GM23338 (cell line): ENCODE measurements at regions not wholly inside any gene's neighbourhood (a gene's known extent, or its start where the extent isn't known, plus 50 kb on each side); places are given as distances from the start of the nearest gene placed in this dataset.

Experiments used
- ATAC-seq: fragments of 200-7000 bp; cut with Tn5 transposase; 3 replicates; pipeline ENCODE4 v1.9.1; 2020
- DNase-seq: peaks from one replicate; pipeline ENCODE4 v3.0.0-alpha.2; 2015; ENCODE audit warnings: low spot score
- H2AFZ ChIP-seq: fragments of 200-600 bp; sonication (generic); 2 replicates; pipeline ENCODE4 v1.8.0; 2016; ENCODE audit warnings: antibody characterized with exemption, mild to moderate bottlenecking, moderate library complexity
- H3F3A ChIP-seq: fragments of 200-600 bp; sonication (generic); replicated peaks from 2 replicates; pipeline ENCODE4 v1.8.0; 2017; ENCODE audit warnings: antibody characterized with exemption, mixed run types, low read depth
- H3K27ac ChIP-seq: fragments of 200-600 bp; sonication (generic); 2 replicates; pipeline ENCODE4 v1.6.1; 2016; ENCODE audit warnings: low read depth
- H3K27me3 ChIP-seq: fragments of 200-600 bp; sonication (generic); 2 replicates; pipeline ENCODE4 v1.8.0; 2016; ENCODE audit warnings: mild to moderate bottlenecking, mixed run types, moderate library complexity; ENCODE audit not compliant: insufficient read depth
- H3K36me3 ChIP-seq: fragments of 200-600 bp; sonication (generic); 2 replicates; pipeline ENCODE4 v1.8.0; 2016; ENCODE audit warnings: mild to moderate bottlenecking; ENCODE audit not compliant: insufficient read depth
- H3K4me1 ChIP-seq: fragments of 200-600 bp; sonication (generic); 2 replicates; pipeline ENCODE4 v1.8.0; 2016; ENCODE audit warnings: mild to moderate bottlenecking, moderate library complexity; ENCODE audit not compliant: insufficient read depth
- H3K4me2 ChIP-seq: fragments of 200-600 bp; sonication (generic); 2 replicates; pipeline ENCODE4 v1.7.1; 2017; ENCODE audit warnings: mixed run types
- H3K4me3 ChIP-seq: fragments of 200-600 bp; sonication (generic); 2 replicates; pipeline ENCODE4 v1.6.1; 2016; ENCODE audit warnings: mixed run types
- H3K79me2 ChIP-seq: fragments of 200-600 bp; sonication (generic); replicated peaks from 2 replicates; pipeline ENCODE4 v1.8.0; 2017; ENCODE audit warnings: mild to moderate bottlenecking; ENCODE audit not compliant: insufficient read depth
- H3K9me2 ChIP-seq: fragments of 200-600 bp; sonication (generic); 2 replicates; pipeline ENCODE4 v1.8.0; 2017; ENCODE audit not compliant: insufficient read depth
- H4K20me1 ChIP-seq: fragments of 200-600 bp; sonication (generic); replicated peaks from 2 replicates; pipeline ENCODE4 v1.8.0; 2017; ENCODE audit warnings: mild to moderate bottlenecking; ENCODE audit not compliant: insufficient read depth
- H3K27ac Mint-ChIP-seq: 2 replicates; pipeline ENCODE4 v1.8.0; 2020; ENCODE audit warnings: inconsistent platforms, mild to moderate bottlenecking, moderate library complexity, mixed read lengths
- H3K27me3 Mint-ChIP-seq: 3 replicates; pipeline ENCODE4 v1.8.0; 2022; ENCODE audit warnings: low read depth, mild to moderate bottlenecking, moderate library complexity, mixed read lengths, inconsistent platforms; ENCODE audit not compliant: insufficient read depth, poor library complexity
- H3K36me3 Mint-ChIP-seq: 3 replicates; pipeline ENCODE4 v1.8.0; 2021; ENCODE audit warnings: low read depth, mild to moderate bottlenecking, inconsistent platforms, moderate library complexity, mixed read lengths
- H3K4me1 Mint-ChIP-seq: 3 replicates; pipeline ENCODE4 v1.8.0; 2020; ENCODE audit warnings: mild to moderate bottlenecking, inconsistent platforms, mixed read lengths
- H3K4me3 Mint-ChIP-seq: 3 replicates; pipeline ENCODE4 v1.8.0; 2021; ENCODE audit warnings: moderate library complexity, mild to moderate bottlenecking, inconsistent platforms, mixed read lengths
- H3K9me3 Mint-ChIP-seq: 3 replicates; pipeline ENCODE4 v1.8.0; 2020; ENCODE audit warnings: moderate library complexity, mild to moderate bottlenecking, inconsistent platforms, mixed read lengths
- CREB1 ChIP-seq: fragments of 250-450 bp; sonication (Bioruptor Pico); IDR thresholded peaks from 2 replicates; pipeline ENCODE4 v1.5.0; 2020; ENCODE audit warnings: low read depth, mild to moderate bottlenecking, moderate library complexity
- EZH2 ChIP-seq: fragments of 200-600 bp; sonication (generic); IDR thresholded peaks from one replicate; pipeline ENCODE4 v1.8.0; 2017; ENCODE audit warnings: antibody characterized with exemption, mild to moderate bottlenecking, low read depth; ENCODE audit not compliant: unreplicated experiment
- EZH2phosphoT487 ChIP-seq: fragments of 200-600 bp; sonication (generic); IDR thresholded peaks from one replicate; pipeline ENCODE4 v1.8.1; 2018; ENCODE audit warnings: antibody characterized with exemption; ENCODE audit not compliant: unreplicated experiment
- JUNB ChIP-seq: IDR thresholded peaks from one replicate; pipeline ENCODE4 v1.6.1; 2016; ENCODE audit warnings: antibody characterized with exemption; ENCODE audit not compliant: unreplicated experiment
- NANOG ChIP-seq: IDR thresholded peaks from 2 replicates; pipeline ENCODE4 v1.6.1; 2016; ENCODE audit warnings: antibody characterized with exemption, borderline replicate concordance
- POLR2AphosphoS5 ChIP-seq: IDR thresholded peaks from 2 replicates; pipeline ENCODE4 v1.6.1; 2016; ENCODE audit warnings: antibody characterized with exemption, low read depth
- STAT1 ChIP-seq: IDR thresholded peaks from one replicate; pipeline ENCODE4 v1.6.1; 2016; ENCODE audit warnings: antibody characterized with exemption; ENCODE audit not compliant: unreplicated experiment
- ZNF114 ChIP-seq: fragments of 250-450 bp; sonication (Bioruptor Pico); IDR thresholded peaks from 2 replicates; pipeline ENCODE4 v1.5.0; 2020; ENCODE audit warnings: mild to moderate bottlenecking, moderate library complexity
- ZNF331 ChIP-seq: fragments of 250-450 bp; sonication (Bioruptor Pico); IDR thresholded peaks from 2 replicates; pipeline ENCODE4 v1.5.0; 2020; ENCODE audit warnings: low read depth, mild to moderate bottlenecking, moderate library complexity
- TF ChIP-seq, protein P1 (sequence below), 2 experiments: fragments of 200-600 bp in 1 of 2; sonication (generic) in 1 of 2; conservative IDR thresholded peaks; 2 replicates each; pipeline versions ENCODE4 v1.5.1 to v1.6.1; 2016 to 2017; ENCODE audit warnings: antibody characterized with exemption in 2 of 2, low read depth in 2 of 2, mild to moderate bottlenecking in 2 of 2, moderate library complexity in 1 of 2
- TF ChIP-seq, protein P2 (sequence below): IDR thresholded peaks from 2 replicates; pipeline ENCODE4 v1.6.1; 2016; ENCODE audit warnings: antibody characterized with exemption
- TF ChIP-seq, protein P3 (sequence below): fragments of 250-450 bp; sonication (Bioruptor Pico); IDR thresholded peaks from 2 replicates; pipeline ENCODE4 v1.5.0; 2020; ENCODE audit warnings: mild to moderate bottlenecking, moderate library complexity
- TF ChIP-seq, protein P4 (sequence below): IDR thresholded peaks from one replicate; pipeline ENCODE4 v1.6.1; 2018; ENCODE audit warnings: antibody characterized with exemption; ENCODE audit not compliant: unreplicated experiment

DNA sequence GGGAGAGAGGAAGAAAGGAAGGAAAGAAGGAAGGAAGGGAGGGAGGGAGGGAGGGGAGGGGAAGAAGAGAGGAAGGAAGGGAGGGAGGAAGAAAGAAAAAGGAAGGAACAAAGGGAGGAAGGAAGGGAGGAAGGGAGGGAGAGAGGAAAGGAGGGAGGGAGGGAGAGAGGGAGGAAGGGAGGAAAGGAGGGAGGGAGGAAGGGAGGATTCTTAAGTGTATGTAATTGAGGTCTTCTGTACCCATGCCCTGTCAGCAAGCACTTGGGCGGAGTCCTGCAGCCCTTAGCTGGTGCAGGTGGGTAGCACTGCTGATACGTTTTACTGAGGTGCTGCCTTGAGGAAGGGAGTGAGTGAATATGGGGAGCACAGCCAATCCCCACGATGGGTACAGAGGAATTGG, 56.9 kb upstream of the RASD2 start:
- H3K4me3 Mint-ChIP-seq = no peak overlapping the region
- H3K4me2 ChIP-seq = no peak overlapping the region
- H3K36me3 ChIP-seq = no peaks in the 10 kb centered on the region
- H3K27ac ChIP-seq = no peak overlapping the region
- no peaks in the 10 kb centered on the region; the same call in 1 of the 2 replicates for H4K20me1 ChIP-seq
- 0 out of 3 replicates have a peak, but pooled peaks cover 2% of the 10 kb centered on the region for H3K4me1 Mint-ChIP-seq
- H3K36me3 Mint-ChIP-seq = no peaks in the 10 kb centered on the region; the same call in 2 of the 3 replicates
- no peak overlapping the region for H3K27ac Mint-ChIP-seq
- TF ChIP-seq STAT1 (no peak), JUNB (no peak), POLR2AphosphoS5 (no peak), CREB1 (CRISPR knock-in tag) (no peak), EZH2 (no peak), ZNF331 (CRISPR knock-in tag) (no peak), ZNF114 (CRISPR knock-in tag) (no peak), EZH2phosphoT487 (no peak), NANOG (no peak)
- TF ChIP-seq, protein P1, sequence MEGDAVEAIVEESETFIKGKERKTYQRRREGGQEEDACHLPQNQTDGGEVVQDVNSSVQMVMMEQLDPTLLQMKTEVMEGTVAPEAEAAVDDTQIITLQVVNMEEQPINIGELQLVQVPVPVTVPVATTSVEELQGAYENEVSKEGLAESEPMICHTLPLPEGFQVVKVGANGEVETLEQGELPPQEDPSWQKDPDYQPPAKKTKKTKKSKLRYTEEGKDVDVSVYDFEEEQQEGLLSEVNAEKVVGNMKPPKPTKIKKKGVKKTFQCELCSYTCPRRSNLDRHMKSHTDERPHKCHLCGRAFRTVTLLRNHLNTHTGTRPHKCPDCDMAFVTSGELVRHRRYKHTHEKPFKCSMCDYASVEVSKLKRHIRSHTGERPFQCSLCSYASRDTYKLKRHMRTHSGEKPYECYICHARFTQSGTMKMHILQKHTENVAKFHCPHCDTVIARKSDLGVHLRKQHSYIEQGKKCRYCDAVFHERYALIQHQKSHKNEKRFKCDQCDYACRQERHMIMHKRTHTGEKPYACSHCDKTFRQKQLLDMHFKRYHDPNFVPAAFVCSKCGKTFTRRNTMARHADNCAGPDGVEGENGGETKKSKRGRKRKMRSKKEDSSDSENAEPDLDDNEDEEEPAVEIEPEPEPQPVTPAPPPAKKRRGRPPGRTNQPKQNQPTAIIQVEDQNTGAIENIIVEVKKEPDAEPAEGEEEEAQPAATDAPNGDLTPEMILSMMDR (conservative IDR thresholded peaks at IDR 0.05; ENCODE audit: low read depth in 2 of 2) = no peak
- TF ChIP-seq, protein P2, sequence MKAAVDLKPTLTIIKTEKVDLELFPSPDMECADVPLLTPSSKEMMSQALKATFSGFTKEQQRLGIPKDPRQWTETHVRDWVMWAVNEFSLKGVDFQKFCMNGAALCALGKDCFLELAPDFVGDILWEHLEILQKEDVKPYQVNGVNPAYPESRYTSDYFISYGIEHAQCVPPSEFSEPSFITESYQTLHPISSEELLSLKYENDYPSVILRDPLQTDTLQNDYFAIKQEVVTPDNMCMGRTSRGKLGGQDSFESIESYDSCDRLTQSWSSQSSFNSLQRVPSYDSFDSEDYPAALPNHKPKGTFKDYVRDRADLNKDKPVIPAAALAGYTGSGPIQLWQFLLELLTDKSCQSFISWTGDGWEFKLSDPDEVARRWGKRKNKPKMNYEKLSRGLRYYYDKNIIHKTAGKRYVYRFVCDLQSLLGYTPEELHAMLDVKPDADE = no peak
- TF ChIP-seq, protein P3, sequence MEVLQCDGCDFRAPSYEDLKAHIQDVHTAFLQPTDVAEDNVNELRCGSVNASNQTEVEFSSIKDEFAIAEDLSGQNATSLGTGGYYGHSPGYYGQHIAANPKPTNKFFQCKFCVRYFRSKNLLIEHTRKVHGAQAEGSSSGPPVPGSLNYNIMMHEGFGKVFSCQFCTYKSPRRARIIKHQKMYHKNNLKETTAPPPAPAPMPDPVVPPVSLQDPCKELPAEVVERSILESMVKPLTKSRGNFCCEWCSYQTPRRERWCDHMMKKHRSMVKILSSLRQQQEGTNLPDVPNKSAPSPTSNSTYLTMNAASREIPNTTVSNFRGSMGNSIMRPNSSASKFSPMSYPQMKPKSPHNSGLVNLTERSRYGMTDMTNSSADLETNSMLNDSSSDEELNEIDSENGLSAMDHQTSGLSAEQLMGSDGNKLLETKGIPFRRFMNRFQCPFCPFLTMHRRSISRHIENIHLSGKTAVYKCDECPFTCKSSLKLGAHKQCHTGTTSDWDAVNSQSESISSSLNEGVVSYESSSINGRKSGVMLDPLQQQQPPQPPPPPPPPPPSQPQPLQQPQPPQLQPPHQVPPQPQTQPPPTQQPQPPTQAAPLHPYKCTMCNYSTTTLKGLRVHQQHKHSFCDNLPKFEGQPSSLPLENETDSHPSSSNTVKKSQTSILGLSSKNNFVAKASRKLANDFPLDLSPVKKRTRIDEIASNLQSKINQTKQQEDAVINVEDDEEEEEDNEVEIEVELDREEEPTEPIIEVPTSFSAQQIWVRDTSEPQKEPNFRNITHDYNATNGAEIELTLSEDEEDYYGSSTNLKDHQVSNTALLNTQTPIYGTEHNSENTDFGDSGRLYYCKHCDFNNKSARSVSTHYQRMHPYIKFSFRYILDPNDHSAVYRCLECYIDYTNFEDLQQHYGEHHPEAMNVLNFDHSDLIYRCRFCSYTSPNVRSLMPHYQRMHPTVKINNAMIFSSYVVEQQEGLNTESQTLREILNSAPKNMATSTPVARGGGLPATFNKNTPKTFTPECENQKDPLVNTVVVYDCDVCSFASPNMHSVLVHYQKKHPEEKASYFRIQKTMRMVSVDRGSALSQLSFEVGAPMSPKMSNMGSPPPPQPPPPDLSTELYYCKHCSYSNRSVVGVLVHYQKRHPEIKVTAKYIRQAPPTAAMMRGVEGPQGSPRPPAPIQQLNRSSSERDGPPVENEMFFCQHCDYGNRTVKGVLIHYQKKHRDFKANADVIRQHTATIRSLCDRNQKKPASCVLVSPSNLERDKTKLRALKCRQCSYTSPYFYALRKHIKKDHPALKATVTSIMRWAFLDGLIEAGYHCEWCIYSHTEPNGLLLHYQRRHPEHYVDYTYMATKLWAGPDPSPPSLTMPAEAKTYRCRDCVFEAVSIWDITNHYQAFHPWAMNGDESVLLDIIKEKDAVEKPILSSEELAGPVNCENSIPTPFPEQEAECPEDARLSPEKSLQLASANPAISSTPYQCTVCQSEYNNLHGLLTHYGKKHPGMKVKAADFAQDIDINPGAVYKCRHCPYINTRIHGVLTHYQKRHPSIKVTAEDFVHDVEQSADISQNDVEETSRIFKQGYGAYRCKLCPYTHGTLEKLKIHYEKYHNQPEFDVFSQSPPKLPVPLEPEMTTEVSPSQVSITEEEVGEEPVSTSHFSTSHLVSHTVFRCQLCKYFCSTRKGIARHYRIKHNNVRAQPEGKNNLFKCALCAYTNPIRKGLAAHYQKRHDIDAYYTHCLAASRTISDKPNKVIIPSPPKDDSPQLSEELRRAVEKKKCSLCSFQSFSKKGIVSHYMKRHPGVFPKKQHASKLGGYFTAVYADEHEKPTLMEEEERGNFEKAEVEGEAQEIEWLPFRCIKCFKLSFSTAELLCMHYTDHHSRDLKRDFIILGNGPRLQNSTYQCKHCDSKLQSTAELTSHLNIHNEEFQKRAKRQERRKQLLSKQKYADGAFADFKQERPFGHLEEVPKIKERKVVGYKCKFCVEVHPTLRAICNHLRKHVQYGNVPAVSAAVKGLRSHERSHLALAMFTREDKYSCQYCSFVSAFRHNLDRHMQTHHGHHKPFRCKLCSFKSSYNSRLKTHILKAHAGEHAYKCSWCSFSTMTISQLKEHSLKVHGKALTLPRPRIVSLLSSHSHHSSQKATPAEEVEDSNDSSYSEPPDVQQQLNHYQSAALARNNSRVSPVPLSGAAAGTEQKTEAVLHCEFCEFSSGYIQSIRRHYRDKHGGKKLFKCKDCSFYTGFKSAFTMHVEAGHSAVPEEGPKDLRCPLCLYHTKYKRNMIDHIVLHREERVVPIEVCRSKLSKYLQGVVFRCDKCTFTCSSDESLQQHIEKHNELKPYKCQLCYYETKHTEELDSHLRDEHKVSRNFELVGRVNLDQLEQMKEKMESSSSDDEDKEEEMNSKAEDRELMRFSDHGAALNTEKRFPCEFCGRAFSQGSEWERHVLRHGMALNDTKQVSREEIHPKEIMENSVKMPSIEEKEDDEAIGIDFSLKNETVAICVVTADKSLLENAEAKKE (CRISPR knock-in tag) = no peak
- TF ChIP-seq, protein P4, sequence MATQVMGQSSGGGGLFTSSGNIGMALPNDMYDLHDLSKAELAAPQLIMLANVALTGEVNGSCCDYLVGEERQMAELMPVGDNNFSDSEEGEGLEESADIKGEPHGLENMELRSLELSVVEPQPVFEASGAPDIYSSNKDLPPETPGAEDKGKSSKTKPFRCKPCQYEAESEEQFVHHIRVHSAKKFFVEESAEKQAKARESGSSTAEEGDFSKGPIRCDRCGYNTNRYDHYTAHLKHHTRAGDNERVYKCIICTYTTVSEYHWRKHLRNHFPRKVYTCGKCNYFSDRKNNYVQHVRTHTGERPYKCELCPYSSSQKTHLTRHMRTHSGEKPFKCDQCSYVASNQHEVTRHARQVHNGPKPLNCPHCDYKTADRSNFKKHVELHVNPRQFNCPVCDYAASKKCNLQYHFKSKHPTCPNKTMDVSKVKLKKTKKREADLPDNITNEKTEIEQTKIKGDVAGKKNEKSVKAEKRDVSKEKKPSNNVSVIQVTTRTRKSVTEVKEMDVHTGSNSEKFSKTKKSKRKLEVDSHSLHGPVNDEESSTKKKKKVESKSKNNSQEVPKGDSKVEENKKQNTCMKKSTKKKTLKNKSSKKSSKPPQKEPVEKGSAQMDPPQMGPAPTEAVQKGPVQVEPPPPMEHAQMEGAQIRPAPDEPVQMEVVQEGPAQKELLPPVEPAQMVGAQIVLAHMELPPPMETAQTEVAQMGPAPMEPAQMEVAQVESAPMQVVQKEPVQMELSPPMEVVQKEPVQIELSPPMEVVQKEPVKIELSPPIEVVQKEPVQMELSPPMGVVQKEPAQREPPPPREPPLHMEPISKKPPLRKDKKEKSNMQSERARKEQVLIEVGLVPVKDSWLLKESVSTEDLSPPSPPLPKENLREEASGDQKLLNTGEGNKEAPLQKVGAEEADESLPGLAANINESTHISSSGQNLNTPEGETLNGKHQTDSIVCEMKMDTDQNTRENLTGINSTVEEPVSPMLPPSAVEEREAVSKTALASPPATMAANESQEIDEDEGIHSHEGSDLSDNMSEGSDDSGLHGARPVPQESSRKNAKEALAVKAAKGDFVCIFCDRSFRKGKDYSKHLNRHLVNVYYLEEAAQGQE = no peak
- no peak for ATAC-seq
- no peak overlapping the region for H2AFZ ChIP-seq
- H3K27me3 Mint-ChIP-seq = peaks cover 4% of the 10 kb centered on the region
- no peak for DNase-seq
- no peaks in the 10 kb centered on the region for H3K9me2 ChIP-seq
- H3K4me3 ChIP-seq = no peak overlapping the region
- H3K9me3 Mint-ChIP-seq = no peaks in the 10 kb centered on the region; the same call in 2 of the 3 replicates
- H3K4me1 ChIP-seq = no peaks in the 10 kb centered on the region
- no peaks in the 10 kb centered on the region for H3K27me3 ChIP-seq
- no peaks in the 10 kb centered on the region for H3K79me2 ChIP-seq
- H3F3A ChIP-seq = no peaks in the 10 kb centered on the region
